Fibroblast of lung (primary cell): ENCODE measurements at regions not wholly inside any gene's neighbourhood (a gene's known extent, or its start where the extent isn't known, plus 50 kb on each side); places are given as distances from the start of the nearest gene placed in this dataset.

ENCODE experiments used
- EZH2 ChIP-seq: IDR thresholded peaks from 2 replicates; pipeline ENCODE4 v1.5.1; 2012; ENCODE audit warnings: low read length, control low read depth, mild to moderate bottlenecking; ENCODE audit errors: missing control alignments
- TF ChIP-seq, protein P1 (sequence below), 2 donors: IDR thresholded peaks in 1 of 2; conservative IDR thresholded peaks in 1 of 2; 1 replicate in 1 of 2; 2 replicates in 1 of 2; pipeline ENCODE4 v1.5.1; 2011 to 2012; ENCODE audit warnings: low read length in 2 of 2, control low read depth in 1 of 2, inconsistent platforms in 1 of 2, low read depth in 1 of 2, mild to moderate bottlenecking in 1 of 2

DNA sequence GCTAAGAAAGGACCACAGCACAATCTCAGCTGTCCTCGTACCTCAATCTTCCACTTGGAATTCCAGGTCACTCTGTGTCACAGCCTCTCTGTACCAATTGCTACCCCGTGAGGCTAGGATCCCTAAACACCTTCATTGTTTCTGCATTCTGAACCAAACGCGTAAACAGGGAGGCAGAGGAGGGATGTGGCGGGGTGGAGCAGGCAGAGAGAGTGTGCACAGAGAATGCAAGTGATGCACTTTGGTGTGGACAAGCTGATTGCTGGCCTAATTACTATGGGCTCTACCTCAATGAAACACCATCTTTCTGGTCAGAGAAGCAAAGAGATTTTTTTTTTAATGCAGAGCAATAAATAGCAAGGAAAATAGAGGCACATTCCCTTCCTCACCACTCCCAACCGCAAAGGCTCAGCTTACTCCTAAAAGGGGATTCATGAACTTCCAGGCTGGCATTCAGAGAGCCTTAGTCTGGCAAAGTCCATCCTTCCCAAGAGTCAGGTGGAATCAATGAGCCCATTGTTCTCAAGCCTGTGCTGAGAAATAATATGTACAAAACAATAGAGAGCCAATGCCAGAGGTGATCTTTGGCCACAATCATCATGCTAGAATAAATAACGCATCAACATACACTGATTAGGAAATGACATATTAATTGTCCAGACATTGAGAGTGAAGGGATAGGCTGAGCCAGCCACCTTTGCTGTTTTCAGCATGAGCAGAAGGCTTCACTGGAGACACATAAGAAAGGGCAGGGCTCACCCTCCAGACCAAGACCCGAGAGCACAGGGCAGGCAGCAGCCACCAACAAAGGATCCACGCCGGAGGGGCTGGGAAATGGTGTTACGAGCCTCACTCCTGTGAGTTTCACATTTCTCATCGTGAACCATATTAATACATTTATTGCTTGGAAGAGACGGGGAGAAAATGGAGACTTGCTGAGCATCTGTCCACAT lies 278.8 kb downstream of the ENC1 start:
- TF ChIP-seq, protein P1, sequence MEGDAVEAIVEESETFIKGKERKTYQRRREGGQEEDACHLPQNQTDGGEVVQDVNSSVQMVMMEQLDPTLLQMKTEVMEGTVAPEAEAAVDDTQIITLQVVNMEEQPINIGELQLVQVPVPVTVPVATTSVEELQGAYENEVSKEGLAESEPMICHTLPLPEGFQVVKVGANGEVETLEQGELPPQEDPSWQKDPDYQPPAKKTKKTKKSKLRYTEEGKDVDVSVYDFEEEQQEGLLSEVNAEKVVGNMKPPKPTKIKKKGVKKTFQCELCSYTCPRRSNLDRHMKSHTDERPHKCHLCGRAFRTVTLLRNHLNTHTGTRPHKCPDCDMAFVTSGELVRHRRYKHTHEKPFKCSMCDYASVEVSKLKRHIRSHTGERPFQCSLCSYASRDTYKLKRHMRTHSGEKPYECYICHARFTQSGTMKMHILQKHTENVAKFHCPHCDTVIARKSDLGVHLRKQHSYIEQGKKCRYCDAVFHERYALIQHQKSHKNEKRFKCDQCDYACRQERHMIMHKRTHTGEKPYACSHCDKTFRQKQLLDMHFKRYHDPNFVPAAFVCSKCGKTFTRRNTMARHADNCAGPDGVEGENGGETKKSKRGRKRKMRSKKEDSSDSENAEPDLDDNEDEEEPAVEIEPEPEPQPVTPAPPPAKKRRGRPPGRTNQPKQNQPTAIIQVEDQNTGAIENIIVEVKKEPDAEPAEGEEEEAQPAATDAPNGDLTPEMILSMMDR (conservative IDR thresholded peaks at IDR 0.05 in 1 of 2, IDR thresholded peaks at IDR 0.05 in 1 of 2; ENCODE audit: low read depth in 1 of 2, low read length in 2 of 2), result no peak
- no peak for TF ChIP-seq EZH2
